ENCODE measurements at regions not wholly inside any gene's neighbourhood (a gene's known extent, or its start where the extent isn't known, plus 50 kb on each side); places are given as distances from the start of the nearest gene placed in this dataset.
A peak's percentile ranks its signal among the peaks of the same experiment; 100 is the strongest.

- H3K27ac ChIP-seq (ENCODE audit: low read depth, low read length), result no peak overlapping the region
- 0 out of 7 replicates have a peak, but pooled peaks cover 0 to 2% (median 0%) of the 10 kb centered on the region in 4 experiments for H3K4me1 ChIP-seq (replicated peaks in 1 of 4; ENCODE audit: control insufficient read depth in 3 of 4, insufficient read depth in 4 of 4, low read length in 3 of 4)
- no peak overlapping the region for H2BK5ac ChIP-seq (ENCODE audit: low read depth, low read length)
- H2AFZ ChIP-seq (ENCODE audit: low read length), result 0 out of 2 replicates have a peak overlapping the region, but pooled peaks have one; percentile 7
- H2AK5ac ChIP-seq (ENCODE audit: low read depth, low read length), result no peak overlapping the region
- no peak overlapping the region for H2BK20ac ChIP-seq (ENCODE audit: low read length)
- H4K91ac ChIP-seq (replicated peaks; ENCODE audit: insufficient read length, low read length), result no peak overlapping the region
- no peaks in the 10 kb centered on the region for H3K23me2 ChIP-seq (ENCODE audit: low read depth, low read length)
- H2BK12ac ChIP-seq (ENCODE audit: low read depth, low read length), result no peak overlapping the region
- 96% methylated on average over 3 of the region's 3 CpGs; no CpG with 5 or more reads in 1 of the 2 experiments for WGBS, 2 experiments (ENCODE audit: extremely low coverage in 1 of 2, insufficient coverage in 1 of 2, insufficient read length in 1 of 2, insufficient replicate concordance in 2 of 2, low coverage in 1 of 2, low lambda C conversion rate in 2 of 2, missing lambda C conversion rate in 1 of 2)
- H4K8ac ChIP-seq (ENCODE audit: extremely low read depth, insufficient read depth, low read length), result no peak overlapping the region
- H3K79me2 ChIP-seq (ENCODE audit: control insufficient read depth in 1 of 2, insufficient read depth in 2 of 2, low read length in 2 of 2), result no peaks in the 10 kb centered on the region
- H3K27me3 ChIP-seq (replicated peaks in 1 of 4; ENCODE audit: control insufficient read depth in 3 of 4, extremely low read depth in 1 of 4, insufficient read depth in 3 of 4, low read length in 3 of 4), result no peaks in the 10 kb centered on the region
- H3K23ac ChIP-seq (ENCODE audit: insufficient read length), result no peak overlapping the region
- H3K4me3 ChIP-seq (ENCODE audit: extremely low read depth in 1 of 4, insufficient read depth in 2 of 4, low read depth in 3 of 4, low read length in 4 of 4), result no peak overlapping the region
- H3K18ac ChIP-seq (ENCODE audit: extremely low read depth, low read length), result no peak overlapping the region
- H3K4ac ChIP-seq (replicated peaks; ENCODE audit: insufficient read length, low read depth, low read length), result no peak overlapping the region
- ChIA-PET CTCF (ENCODE audit: partially characterized antibody) (no interaction called here), POLR2A (ENCODE audit: partially characterized antibody) (no interaction called here)
- no peak overlapping the region for H3K56ac ChIP-seq (replicated peaks; ENCODE audit: insufficient read length, low read depth, low read length)
- no peak overlapping the region for H3K14ac ChIP-seq (ENCODE audit: insufficient read length)
- H4K20me1 ChIP-seq (replicated peaks in 1 of 2; ENCODE audit: control insufficient read depth in 1 of 2, insufficient read depth in 2 of 2, low read length in 2 of 2), result no peaks in the 10 kb centered on the region
- no peak overlapping the region for H3K4me2 ChIP-seq (ENCODE audit: insufficient read depth in 1 of 2, low read depth in 2 of 2, low read length in 2 of 2)
- no peak for DNase-seq (ENCODE audit: low read depth in 1 of 2, low spot score in 2 of 2)
- H3K9ac ChIP-seq (replicated peaks in 1 of 4; ENCODE audit: extremely low read depth in 1 of 4, low read depth in 3 of 4, low read length in 3 of 4), result no peak overlapping the region
- H4K5ac ChIP-seq (ENCODE audit: insufficient read length, low read depth, low read length), result no peak overlapping the region
- no peaks in the 10 kb centered on the region for H3K9me3 ChIP-seq (ENCODE audit: insufficient read depth in 2 of 2, low read depth in 1 of 2, low read length in 1 of 2)
- no peaks in the 10 kb centered on the region for H3K79me1 ChIP-seq (ENCODE audit: low read depth, low read length)
- no peak overlapping the region for H2BK120ac ChIP-seq (replicated peaks; ENCODE audit: low read depth, low read length)
- no peak overlapping the region for H2BK15ac ChIP-seq (ENCODE audit: low read length)
- no peaks in the 10 kb centered on the region for H3K36me3 ChIP-seq (ENCODE audit: control insufficient read depth in 2 of 4, insufficient read depth in 4 of 4, low read length in 3 of 4)
- FAIRE-seq, result no peak
- TF ChIP-seq YY1 (IDR thresholded peaks at IDR 0.05; ENCODE audit: low read depth, low read length), result no peak
- TF ChIP-seq CBX8 (IDR thresholded peaks at IDR 0.05; ENCODE audit: borderline replicate concordance, low read depth, low read length), result no peak
- TF ChIP-seq HDAC2 (IDR thresholded peaks at IDR 0.05; ENCODE audit: borderline replicate concordance in 1 of 2, low read depth in 2 of 2, low read length in 2 of 2), result no peak
- TF ChIP-seq SUZ12 (IDR thresholded peaks at IDR 0.05; ENCODE audit: low read length), result no peak
- no peak for TF ChIP-seq SIX5 (IDR thresholded peaks at IDR 0.05; ENCODE audit: low read depth, low read length)
- TF ChIP-seq CREB1 (IDR thresholded peaks at IDR 0.05), result no peak
- TF ChIP-seq CBX5 (IDR thresholded peaks at IDR 0.05; ENCODE audit: low read depth, low read length), result no peak
- TF ChIP-seq CEBPB (IDR thresholded peaks at IDR 0.05; ENCODE audit: low read depth, low read length), result no peak
- TF ChIP-seq, protein P1, sequence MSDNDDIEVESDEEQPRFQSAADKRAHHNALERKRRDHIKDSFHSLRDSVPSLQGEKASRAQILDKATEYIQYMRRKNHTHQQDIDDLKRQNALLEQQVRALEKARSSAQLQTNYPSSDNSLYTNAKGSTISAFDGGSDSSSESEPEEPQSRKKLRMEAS (IDR thresholded peaks at IDR 0.05), result no peak
- no peak for TF ChIP-seq SRF (IDR thresholded peaks at IDR 0.05; ENCODE audit: low read depth, low read length)
- TF ChIP-seq SP1 (IDR thresholded peaks at IDR 0.05; ENCODE audit: low read depth, low read length), result no peak
- no peak for TF ChIP-seq JUN (IDR thresholded peaks at IDR 0.05; ENCODE audit: low read depth, low read length)
- TF ChIP-seq EGR1 (IDR thresholded peaks at IDR 0.05; ENCODE audit: borderline replicate concordance, low read depth, low read length), result no peak
- TF ChIP-seq PHF8 (conservative IDR thresholded peaks at IDR 0.05; ENCODE audit: low read depth, low read length), result no peak
- TF ChIP-seq GTF2F1 (IDR thresholded peaks at IDR 0.05; ENCODE audit: borderline replicate concordance, low read depth, low read length), result no peak
- TF ChIP-seq HDAC6 (IDR thresholded peaks at IDR 0.05; ENCODE audit: low read depth, low read length), result no peak
These were observed 715.0 kb upstream of the IGFBP3 start for GRCh38 chr7:46636022-46636421.

All from H1 (cell line).